Endothelial cell of umbilical vein (primary cell): ENCODE measurements at regions not wholly inside any gene's neighbourhood (a gene's known extent, or its start where the extent isn't known, plus 50 kb on each side); places are given as distances from the start of the nearest gene placed in this dataset.

Source experiments
- BruUV-seq: library from RNA; stranded (reverse); fragments of 400-500 nt; replicated peaks from 2 replicates; lab custom pipeline; 2021; lab: Mats Ljungman, UMichigan
- CTCF ChIA-PET: fragments of 300-600, 350-600 bp; sonication (Branson Sonifier 250); formaldehyde crosslinking; loops from one replicate; lab custom pipeline; 2021; ENCODE audit warnings: antibody characterized with exemption, inconsistent platforms; lab: Charles Lee
- POLR2A ChIA-PET: fragments of 300-600, 350-600 bp; sonication (Branson Sonifier 250); formaldehyde crosslinking; loops from one replicate; lab custom pipeline; 2021; ENCODE audit warnings: antibody characterized with exemption, inconsistent platforms; lab: Charles Lee
- DNase-seq: peaks from one replicate; pipeline ENCODE4 v3.0.0-alpha.2; 2011; ENCODE audit warnings: low read depth, low spot score
- FAIRE-seq: peaks from 2 replicates; lab custom pipeline; 2011; peaks lifted over from hg19 to GRCh38; lab: Jason Lieb, UNC
- H2AFZ ChIP-seq: 2 replicates; pipeline ENCODE4 v1.6.0; 2012; ENCODE audit warnings: low read depth, low read length, control low read depth, inconsistent platforms
- H3K27ac ChIP-seq: 2 replicates; pipeline ENCODE4 v1.5.1; 2011; ENCODE audit warnings: low read depth, mild to moderate bottlenecking, control low read depth, low read length, moderate library complexity; ENCODE audit not compliant: insufficient read depth
- H3K27me3 ChIP-seq, 2 experiments: 2 replicates each; pipeline versions ENCODE4 v1.6.0 to v1.6.1; 2011; ENCODE audit warnings: low read length in 2 of 2, mixed read lengths in 1 of 2; ENCODE audit not compliant: control insufficient read depth in 2 of 2, insufficient read depth in 2 of 2
- H3K36me3 ChIP-seq, 2 experiments: 2 replicates in 1 of 2; 3 replicates in 1 of 2; pipeline ENCODE4 v1.5.1; 2011; ENCODE audit warnings: low read length in 2 of 2, mild to moderate bottlenecking in 1 of 2, moderate library complexity in 1 of 2; ENCODE audit not compliant: control insufficient read depth in 2 of 2, insufficient read depth in 2 of 2; ENCODE audit errors: extremely low read depth in 1 of 2
- H3K4me1 ChIP-seq: 3 replicates; pipeline ENCODE4 v1.5.1; 2011; ENCODE audit warnings: mild to moderate bottlenecking, low read length; ENCODE audit not compliant: control insufficient read depth, insufficient read depth; ENCODE audit errors: extremely low read depth
- H3K4me2 ChIP-seq: 2 replicates; pipeline ENCODE4 v1.6.1; 2011; ENCODE audit warnings: low read length, control low read depth, mixed read lengths; ENCODE audit not compliant: insufficient read depth
- H3K4me3 ChIP-seq, 3 experiments: fragments of 200-600 bp in 1 of 3; sonication (generic), shearing (Covaris generic) in 1 of 3; replicated peaks in 1 of 3; 2 replicates each; pipeline ENCODE4 v1.5.1; 2011 to 2016; ENCODE audit warnings: control low read depth in 3 of 3, low read length in 3 of 3, mild to moderate bottlenecking in 2 of 3, inconsistent platforms in 1 of 3, low read depth in 1 of 3, moderate library complexity in 1 of 3; ENCODE audit not compliant: insufficient read depth in 1 of 3
- H3K79me2 ChIP-seq: 2 replicates; pipeline ENCODE4 v1.6.0; 2012; ENCODE audit warnings: low read length, inconsistent platforms; ENCODE audit not compliant: control insufficient read depth, insufficient read depth
- H3K9ac ChIP-seq: replicated peaks from 2 replicates; pipeline ENCODE3; 2011; ENCODE audit warnings: low read length, control low read depth; ENCODE audit not compliant: insufficient read depth; ENCODE audit errors: extremely low read depth
- H3K9me1 ChIP-seq: replicated peaks from 3 replicates; pipeline ENCODE4 v1.6.0; 2011; ENCODE audit warnings: mild to moderate bottlenecking, low read length; ENCODE audit not compliant: control insufficient read depth, insufficient read depth; ENCODE audit errors: extremely low read depth
- H3K9me3 ChIP-seq: replicated peaks from 2 replicates; pipeline ENCODE4 v1.5.1; 2012; ENCODE audit warnings: low read length, inconsistent platforms; ENCODE audit not compliant: control insufficient read depth, insufficient read depth
- H4K20me1 ChIP-seq: replicated peaks from 2 replicates; pipeline ENCODE3; 2011; ENCODE audit warnings: mild to moderate bottlenecking, low read length; ENCODE audit not compliant: control insufficient read depth, insufficient read depth; ENCODE audit errors: extremely low read depth
- CTCF ChIP-seq, 2 donors: IDR thresholded peaks; 1 replicate in 1 of 2; 2 replicates in 1 of 2; pipeline ENCODE4 v1.5.1; 2011; ENCODE audit warnings: low read length in 2 of 2, mild to moderate bottlenecking in 2 of 2, moderate library complexity in 2 of 2, control low read depth in 1 of 2, inconsistent platforms in 1 of 2, low read depth in 1 of 2; ENCODE audit not compliant: insufficient read depth in 1 of 2; ENCODE audit errors: extremely low read depth in 1 of 2
- EZH2 ChIP-seq: IDR thresholded peaks from 2 replicates; pipeline ENCODE4 v1.6.1; 2012; ENCODE audit warnings: borderline replicate concordance, low read depth, mild to moderate bottlenecking, moderate library complexity, low read length, inconsistent platforms; ENCODE audit not compliant: severe bottlenecking
- FOS ChIP-seq: IDR thresholded peaks from 2 replicates; pipeline ENCODE4 v1.6.1; 2011; ENCODE audit warnings: mild to moderate bottlenecking, low read length, moderate library complexity, borderline replicate concordance; ENCODE audit not compliant: insufficient read depth
- GATA2 ChIP-seq: IDR thresholded peaks from 2 replicates; pipeline ENCODE4 v1.7.0; 2011; ENCODE audit warnings: low read depth, mild to moderate bottlenecking, moderate library complexity, mixed read lengths, low read length; ENCODE audit not compliant: insufficient read length, insufficient read depth
- JUN ChIP-seq: IDR thresholded peaks from 2 replicates; pipeline ENCODE4 v1.6.1; 2011; ENCODE audit warnings: borderline replicate concordance, low read depth; ENCODE audit not compliant: insufficient read length, insufficient read depth
- MAX ChIP-seq: IDR thresholded peaks from 2 replicates; pipeline ENCODE4 v1.6.1; 2011; ENCODE audit not compliant: insufficient read depth, insufficient read length
- MYC ChIP-seq: IDR thresholded peaks from one replicate; pipeline ENCODE4 v1.6.1; 2011; ENCODE audit warnings: mild to moderate bottlenecking, low read depth, low read length
- POLR2A ChIP-seq: IDR thresholded peaks from 2 replicates; pipeline ENCODE4 v1.6.1; 2012; ENCODE audit warnings: low read depth, mild to moderate bottlenecking, control low read depth, low read length
- POLR2AphosphoS5 ChIP-seq: IDR thresholded peaks from 2 replicates; pipeline ENCODE4 v1.6.1; 2012; ENCODE audit warnings: low read depth, mild to moderate bottlenecking, control low read depth, low read length, moderate library complexity; ENCODE audit not compliant: insufficient read depth
- dilution Hi-C: fragments of 300-500 bp; cut with MboI; formaldehyde crosslinking; loops from one replicate; pipeline ENCODE4 v1.15.0; 2019; ENCODE audit warnings: low sequenced_read_pairs; ENCODE audit not compliant: extremely low pct_ligation_motif_present
- intact Hi-C: fragments of 100-400 bp; cut with micrococcal nuclease; formaldehyde crosslinking; loops from one replicate; pipeline ENCODE4 v1.10.0; 2022

- FAIRE-seq, result no peak
- intact Hi-C loops (loop anchor here (2.0 kb wide), 1 partner anchor 193 kb away; the partner anchor contains the start of gene MBNL1), dilution Hi-C loops (no loop called here)
- Histone ChIP-seq H3K4me2 (no peak overlapping the region), H3K4me3 (no peak overlapping the region), H3K27me3 (no peaks in the 10 kb centered on the region), H3K27ac (no peak overlapping the region), H3K9me3 (no peaks in the 10 kb centered on the region), H3K4me1 (peaks cover 4% of the 10 kb centered on the region), H3K9me1 (no peaks in the 10 kb centered on the region), H2AFZ (no peak overlapping the region), H3K79me2 (no peaks in the 10 kb centered on the region), H3K9ac (no peak overlapping the region), H4K20me1 (no peaks in the 10 kb centered on the region), H3K36me3 (no peaks in the 10 kb centered on the region)
- CTCF ChIA-PET, result interaction anchor here (0.5 to 1.9 kb wide), 10 partner anchors 12 to 498 kb away, joined by 3 to 5 read pairs (median 4); no protein-coding TSS in a partner anchor
- POLR2A ChIA-PET, result no interaction called here
- no TSS peak for BruUV-seq
- TF ChIP-seq EZH2 (no peak), MYC (no peak), POLR2AphosphoS5 (no peak), GATA2 (no peak), POLR2A (no peak), JUN (no peak), MAX (no peak), FOS (no peak), CTCF (IDR thresholded peaks at IDR 0.05; ENCODE audit: extremely low read depth in 1 of 2, insufficient read depth in 1 of 2, low read depth in 1 of 2, low read length in 2 of 2) (no peak)
- DNase-seq, result peak; percentile 10
Measured at GRCh38 chr3:152076148-152076547, 192.6 kb upstream of the MBNL1 start.
